Right kidney (tissue), 1 donor: ENCODE measurements at regions not wholly inside any gene's neighbourhood (a gene's known extent, or its start where the extent isn't known, plus 50 kb on each side); places are given as distances from the start of the nearest gene placed in this dataset.

Experiments used
- DNase-seq: peaks from one replicate; pipeline ENCODE4 v3.0.0-alpha.2; 2016

GRCh38 chr1:83023212-83023611, 975.7 kb downstream of the TTLL7 start:
- no peak for DNase-seq

- DNase-seq: no peak
These were observed 976.7 kb downstream of the TTLL7 start for GRCh38 chr1:83022206-83022605.

GRCh38 chr1:83017701-83018100, 981.2 kb downstream of the TTLL7 start:
- no peak for DNase-seq

GRCh38 chr1:83017276-83017675, 981.7 kb downstream of the TTLL7 start:
- no peak for DNase-seq

GRCh38 chr1:83016354-83016849, 982.5 kb downstream of the TTLL7 start:
- no peak for DNase-seq

GRCh38 chr1:83015163-83015562, 983.8 kb downstream of the TTLL7 start:
- no peak for DNase-seq

- no peak for DNase-seq
These were observed 986.0 kb downstream of the TTLL7 start for GRCh38 chr1:83012950-83013349.

GRCh38 chr1:83011265-83011664, 987.7 kb downstream of the TTLL7 start:
- DNase-seq: no peak

GRCh38 chr1:83006271-83006670, 992.7 kb downstream of the TTLL7 start:
- DNase-seq: no peak

GRCh38 chr1:83000286-83000685, 998.6 kb downstream of the TTLL7 start:
- DNase-seq: no peak

GRCh38 chr1:82995951-82996350, 1003.0 kb downstream of the TTLL7 start:
- DNase-seq: no peak

GRCh38 chr1:82994616-82995263, 1004.2 kb downstream of the TTLL7 start:
- no peak for DNase-seq

GRCh38 chr1:82991569-82991968, 1007.4 kb downstream of the TTLL7 start:
- no peak for DNase-seq

GRCh38 chr1:82979593-82980236, 1019.2 kb downstream of the TTLL7 start:
- DNase-seq: no peak

GRCh38 chr1:82978461-82979324, 1020.2 kb downstream of the TTLL7 start:
- DNase-seq: no peak

GRCh38 chr1:82972841-82973553, 1025.9 kb downstream of the TTLL7 start:
- DNase-seq: no peak

- no peak for DNase-seq
These were observed 1029.6 kb downstream of the TTLL7 start for GRCh38 chr1:82969340-82969739.

GRCh38 chr1:82962658-82963057, 1036.3 kb downstream of the TTLL7 start:
- no peak for DNase-seq

GRCh38 chr1:82950606-82951200, 1048.2 kb downstream of the TTLL7 start:
- no peak for DNase-seq

- no peak for DNase-seq
These were observed 1050.5 kb downstream of the TTLL7 start for GRCh38 chr1:82948386-82948785.

GRCh38 chr1:82947278-82947677, 1051.7 kb downstream of the TTLL7 start:
- DNase-seq: no peak

GRCh38 chr1:82946096-82946605, 1052.8 kb downstream of the TTLL7 start:
- DNase-seq: no peak
